ENCODE measurements at regions not wholly inside any gene's neighbourhood (a gene's known extent, or its start where the extent isn't known, plus 50 kb on each side); places are given as distances from the start of the nearest gene placed in this dataset.
"Not testable (repeated sequence)": the region's sequence is repeated elsewhere in the genome, so short reads cannot be mapped to it uniquely, and the experiment has no call there.

DNA sequence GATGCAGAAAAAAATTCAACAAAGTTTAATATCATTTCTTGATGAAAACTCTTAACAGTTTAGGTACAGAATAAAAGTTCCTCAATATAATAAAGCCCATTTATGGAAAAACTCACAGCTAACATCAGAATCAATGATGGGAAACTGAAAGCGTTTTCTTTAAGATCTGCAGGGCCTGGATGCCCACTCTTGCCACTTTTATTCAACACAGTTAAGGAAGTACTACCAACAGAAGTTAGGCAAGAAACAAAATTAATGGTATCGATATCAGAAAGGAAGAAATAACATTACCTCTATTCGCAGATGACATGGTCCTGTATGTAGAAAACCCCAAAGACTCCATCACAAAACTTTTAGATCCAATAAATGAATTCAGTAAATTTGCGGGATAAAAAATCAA is 542.4 kb upstream of the RGMB start:
- no peak for DNase-seq

- not testable (repeated sequence) for DNase-seq
Observed at GRCh38 chr5:98237794-98238193, 535.7 kb upstream of the RGMB start.

DNA sequence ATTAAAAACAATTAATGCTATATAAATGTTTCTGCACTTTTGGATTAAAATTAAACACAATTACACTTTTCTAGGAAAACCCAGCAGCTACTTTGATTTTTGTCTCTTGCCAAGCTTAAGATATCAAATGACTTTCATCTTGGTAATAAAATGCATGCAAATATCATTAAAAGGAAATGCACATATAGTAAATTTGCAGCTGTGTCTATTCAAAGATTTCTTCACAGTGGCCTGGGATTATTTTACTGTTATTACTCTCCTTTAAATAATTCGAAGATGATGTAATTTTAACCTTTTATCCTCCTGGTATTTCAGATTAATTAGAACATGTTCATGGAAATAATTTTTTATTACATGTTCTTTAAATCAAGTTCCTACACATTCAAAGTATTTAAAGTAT is 529.5 kb upstream of the RGMB start:
- DNase-seq = no peak

DNA sequence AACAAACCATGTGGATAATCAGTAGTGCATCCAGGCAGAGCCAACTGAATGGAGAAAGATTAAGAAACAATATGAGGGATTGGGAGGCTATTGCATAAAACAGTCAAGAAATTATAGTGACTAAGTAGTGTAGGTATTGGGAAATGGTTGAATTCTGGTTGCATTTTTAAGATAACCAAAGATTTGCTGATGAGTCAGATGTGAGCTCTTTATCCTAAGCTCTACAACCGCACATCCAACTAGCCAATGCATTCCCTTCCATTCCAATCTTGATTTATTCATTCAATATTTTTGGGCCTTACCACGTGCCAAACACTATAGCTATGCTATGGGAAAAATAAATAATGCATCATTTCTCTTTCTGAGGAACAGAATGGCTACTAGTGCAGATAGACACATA is 524.5 kb upstream of the RGMB start:
- DNase-seq = no peak

DNA sequence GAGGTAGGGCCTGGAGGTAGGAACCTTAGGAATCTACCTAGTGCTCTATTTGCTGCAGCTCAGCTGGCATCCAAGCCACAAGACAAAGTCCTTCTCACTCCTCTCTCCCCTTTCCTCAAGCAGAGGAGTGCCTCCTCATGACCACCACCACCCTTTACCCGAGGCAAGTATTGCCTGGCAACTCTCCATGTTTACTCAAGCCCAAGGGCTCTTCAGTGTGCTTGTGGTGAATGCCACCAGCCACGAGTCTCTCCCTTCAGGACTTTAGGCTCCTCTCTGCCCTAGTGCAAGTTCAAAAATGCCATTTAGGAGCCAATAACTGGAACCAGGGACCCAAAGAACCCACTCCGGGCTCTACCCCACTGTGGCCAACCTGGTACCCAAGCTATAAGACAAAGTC is 514.5 kb upstream of the RGMB start:
- DNase-seq = no peak

DNA sequence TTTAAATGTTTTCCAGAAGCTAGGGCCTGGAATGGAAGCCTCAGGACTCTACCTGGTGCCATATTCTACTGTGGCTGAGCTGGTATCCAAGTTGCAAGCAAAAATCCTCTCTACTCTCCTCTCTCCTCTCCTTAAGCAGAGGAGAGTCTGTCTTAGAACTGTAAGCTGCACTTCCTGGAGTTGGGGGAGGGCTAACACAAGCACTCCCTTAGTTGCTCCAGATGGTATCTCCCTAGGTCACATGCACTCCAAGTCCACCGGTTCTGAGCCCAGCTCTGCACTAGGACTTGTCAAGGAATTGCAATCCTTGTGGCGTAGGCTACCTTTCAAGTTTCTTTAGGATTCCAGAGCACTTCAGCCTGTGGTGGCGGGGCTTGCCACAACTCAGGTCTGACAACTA is 513.9 kb upstream of the RGMB start:
- no peak for DNase-seq

GRCh38 chr5:98263084-98263483 is 510.4 kb upstream of the RGMB start:
- no peak for DNase-seq

GRCh38 chr5:98268162-98268860 is 505.2 kb upstream of the RGMB start:
- no peak for DNase-seq

DNA sequence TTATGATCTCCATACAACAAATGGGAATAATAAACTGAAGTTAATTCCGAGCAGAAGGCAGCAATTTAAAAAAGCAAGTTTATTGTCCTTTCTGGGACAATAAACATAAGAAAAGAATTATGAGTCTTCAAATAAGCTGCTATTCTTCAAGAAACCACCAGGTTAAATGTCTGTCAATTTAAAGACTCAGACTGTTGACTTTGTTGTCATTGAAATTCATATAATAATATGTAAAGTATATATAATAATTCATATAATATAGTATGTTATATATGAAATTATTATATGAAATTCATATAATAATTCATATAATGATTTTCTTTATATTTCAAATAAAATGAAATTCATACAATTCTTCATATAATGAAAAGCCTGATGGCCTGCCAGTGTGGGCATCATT is 497.5 kb upstream of the RGMB start:
- no peak for DNase-seq

DNA sequence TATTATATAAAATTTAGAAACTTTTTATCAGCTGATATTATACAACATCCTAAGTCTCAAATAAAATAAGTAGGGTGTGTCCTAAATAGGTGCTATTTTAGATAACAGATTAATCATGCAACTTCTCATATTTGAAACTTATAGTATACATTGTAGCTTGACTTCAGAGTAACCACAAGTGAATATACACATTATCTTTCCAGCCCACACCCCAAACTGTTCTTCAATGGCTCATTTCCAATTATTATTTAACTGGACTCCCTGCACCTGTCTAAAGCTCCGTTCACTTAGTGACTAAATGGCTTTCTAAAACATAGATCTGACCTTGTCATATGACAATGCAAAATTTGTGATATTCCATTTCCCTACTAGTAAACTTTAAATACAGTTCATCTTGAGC is 490.9 kb upstream of the RGMB start:
- no peak for DNase-seq

DNA sequence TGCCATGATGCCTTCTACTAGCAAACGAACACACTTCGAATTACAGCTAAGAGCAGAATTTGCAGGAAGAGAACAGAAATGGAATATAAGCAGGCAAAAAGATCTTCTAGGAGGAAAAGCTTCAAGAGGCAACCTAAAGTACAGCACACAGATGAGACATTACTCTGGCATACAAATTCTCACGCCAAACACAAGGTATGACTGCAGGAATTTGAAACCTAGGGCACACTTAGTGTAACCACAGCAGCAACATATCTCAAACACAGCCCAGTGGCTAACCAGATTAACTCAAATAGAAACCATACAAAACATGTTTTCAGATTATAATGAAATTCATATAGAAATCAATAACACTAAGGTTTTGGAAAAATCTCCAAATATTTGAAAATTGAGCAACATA is 481.0 kb upstream of the RGMB start:
- no peak for DNase-seq

- DNase-seq = no peak
Observed at GRCh38 chr5:98296426-98296825, 477.0 kb upstream of the RGMB start.

- DNase-seq = no peak
Observed at GRCh38 chr5:98299435-98299834, 474.0 kb upstream of the RGMB start.

DNA sequence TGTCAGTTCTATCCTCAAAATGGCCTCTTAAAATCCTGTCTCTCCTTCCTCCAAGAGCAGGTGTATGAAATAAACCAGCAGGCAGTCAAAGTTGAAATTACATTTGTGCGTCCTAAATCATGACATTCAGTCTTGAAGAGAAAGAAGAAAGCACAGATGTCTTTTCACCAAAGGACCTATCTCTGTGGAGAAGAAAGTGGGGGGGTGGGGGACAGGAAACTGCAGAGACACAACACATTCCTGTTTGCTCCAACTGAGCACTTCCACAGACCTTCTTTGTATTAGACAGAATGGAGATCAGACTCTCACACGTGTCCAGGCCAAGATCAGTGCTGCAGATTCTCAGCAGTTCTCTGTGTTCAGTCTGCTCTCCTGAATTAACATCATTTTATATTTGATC is 471.9 kb upstream of the RGMB start:
- no peak for DNase-seq

GRCh38 chr5:98307811-98308210 is 465.7 kb upstream of the RGMB start:
- DNase-seq = no peak

DNA sequence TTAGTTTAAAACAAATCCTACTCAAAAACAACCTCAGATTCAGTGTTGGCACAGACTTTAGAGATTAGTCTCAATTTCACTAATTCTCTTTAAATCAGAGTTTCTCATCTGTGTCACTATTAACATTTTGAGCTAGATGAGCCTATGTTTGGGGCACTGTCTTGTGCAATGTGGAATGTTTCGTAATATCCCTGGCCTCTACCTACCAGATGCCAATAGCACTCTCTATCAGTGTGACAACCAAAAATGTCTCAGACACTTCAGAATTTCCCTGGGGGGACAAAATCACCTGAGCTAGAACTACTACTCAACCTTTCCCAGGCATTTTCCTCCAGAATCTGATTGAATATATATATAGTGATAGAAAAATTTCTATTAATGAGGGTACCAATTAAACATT is 465.2 kb upstream of the RGMB start:
- DNase-seq = no peak

GRCh38 chr5:98308960-98309359 is 464.5 kb upstream of the RGMB start:
- DNase-seq = no peak

- no peak for DNase-seq
Observed at GRCh38 chr5:98309785-98310598, 463.5 kb upstream of the RGMB start.

DNA sequence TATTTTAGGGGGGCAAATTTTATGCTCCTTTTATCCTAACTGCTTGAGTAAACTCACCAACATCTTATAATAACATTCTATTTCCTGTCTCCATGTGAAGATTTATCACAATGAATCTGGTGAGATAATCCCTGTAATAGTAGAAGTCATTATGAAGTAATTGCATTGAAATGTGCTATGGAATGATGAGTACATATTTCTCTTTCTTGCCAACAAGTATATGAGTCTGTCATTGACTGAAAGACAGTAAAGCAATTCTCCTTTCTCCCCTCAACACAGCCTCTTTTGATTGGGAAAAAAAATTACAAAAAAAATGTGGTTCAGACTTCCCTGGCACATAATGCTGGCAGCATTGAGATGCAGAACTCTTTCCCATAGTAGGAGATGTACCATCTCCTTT is 459.2 kb upstream of the RGMB start:
- no peak for DNase-seq

DNA sequence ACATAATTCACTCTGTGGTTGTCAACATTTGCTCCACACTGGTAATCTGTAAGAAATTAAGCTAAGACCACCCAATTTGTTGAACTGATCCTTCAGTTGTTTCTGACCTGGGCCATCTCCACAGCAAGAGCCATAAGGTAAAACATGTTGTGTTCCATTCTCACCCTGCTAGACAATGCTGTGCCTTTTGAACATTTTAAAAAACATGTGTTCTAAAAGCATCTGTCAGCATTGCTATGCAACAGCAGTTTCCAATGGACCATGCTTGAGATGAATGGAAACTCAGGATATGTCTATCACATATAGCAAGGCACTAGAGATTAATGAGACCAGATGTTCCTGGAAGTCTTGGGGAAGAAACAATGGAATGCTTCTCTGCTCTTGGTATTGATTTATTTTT is 455.1 kb upstream of the RGMB start:
- DNase-seq = no peak

- DNase-seq = no peak
Observed at GRCh38 chr5:98319299-98320011, 454.0 kb upstream of the RGMB start.

DNA sequence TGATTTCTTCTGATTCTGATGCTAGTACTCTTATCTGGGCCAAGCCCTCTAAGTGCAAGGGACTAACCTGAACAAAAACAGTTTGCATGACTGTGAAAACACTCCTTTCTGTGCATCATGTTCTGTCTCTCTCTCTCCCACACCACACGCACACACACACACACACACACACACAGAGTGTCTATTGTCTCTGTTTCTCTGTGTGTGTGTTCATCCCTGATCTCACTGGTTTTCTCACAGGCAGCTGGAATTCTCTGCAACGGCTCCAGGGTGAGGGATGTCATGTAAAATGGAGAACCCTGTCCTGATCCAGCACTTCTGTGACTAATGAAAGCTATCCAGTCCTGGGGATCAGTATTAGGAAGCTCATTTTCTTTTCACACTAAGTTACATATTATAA is 453.1 kb upstream of the RGMB start:
- DNase-seq = no peak

DNA sequence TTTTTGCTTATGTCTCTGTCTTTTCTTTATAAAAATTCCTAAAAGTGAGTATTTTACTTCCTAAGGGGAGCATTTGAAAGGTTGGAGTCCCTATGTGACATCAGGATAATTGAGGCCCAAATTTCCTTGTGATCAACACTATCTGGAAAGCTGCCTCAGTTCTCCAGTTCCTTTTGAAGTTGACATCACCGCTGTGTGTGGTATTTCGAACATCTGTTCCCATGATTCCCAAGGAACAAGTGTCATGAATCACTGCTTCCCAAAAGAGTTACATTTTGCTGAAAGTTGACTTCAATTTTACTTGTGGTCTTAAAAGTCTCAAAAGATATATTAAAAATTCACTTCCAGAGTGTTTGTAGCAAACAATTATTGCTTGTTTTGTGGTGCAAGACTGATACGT is 452.1 kb upstream of the RGMB start:
- DNase-seq = no peak

DNA sequence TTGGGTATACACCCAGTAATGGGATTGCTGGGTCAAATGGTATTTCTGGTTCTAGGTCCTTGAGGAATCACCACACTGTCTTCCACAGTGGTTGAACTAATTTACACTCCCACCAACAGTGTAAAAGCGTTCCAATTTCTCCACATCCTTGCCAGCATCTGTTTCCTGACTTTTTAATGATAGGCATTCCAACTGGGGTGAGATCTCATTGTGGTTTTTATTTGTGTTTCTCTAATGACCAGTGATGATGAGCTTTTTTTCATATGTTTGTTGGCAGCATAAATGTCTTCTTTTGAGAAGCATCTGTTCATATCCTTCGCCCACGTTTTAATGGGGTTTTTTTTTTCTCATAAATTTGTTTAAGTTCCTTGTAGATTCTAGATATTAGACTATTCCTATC is 448.3 kb upstream of the RGMB start:
- DNase-seq = not testable (repeated sequence)

Data from SIG-M5 (cell line).